ENCODE measurements at regions not wholly inside any gene's neighbourhood (a gene's known extent, or its start where the extent isn't known, plus 50 kb on each side); places are given as distances from the start of the nearest gene placed in this dataset.

- TF ChIP-seq CTCF (conservative IDR thresholded peaks at IDR 0.05; ENCODE audit: low read length) = no peak
- no peak for TF ChIP-seq EZH2phosphoT487 (IDR thresholded peaks at IDR 0.05; ENCODE audit: borderline replicate concordance, low read depth, low read length)
Observed at GRCh38 chr3:194281766-194282165, 69.4 kb downstream of the CPN2 start.
